Activated CD4-positive, alpha-beta T cell treated with anti-CD3 and anti-CD28 coated beads for 36 hours (primary cell): ENCODE measurements at regions not wholly inside any gene's neighbourhood (a gene's known extent, or its start where the extent isn't known, plus 50 kb on each side); places are given as distances from the start of the nearest gene placed in this dataset.

Experiments
- ATAC-seq: fragments of 200-7000 bp; cut with Tn5 transposase; one replicate; pipeline ENCODE4 v1.10.0; 2021; ENCODE audit warnings: mild to moderate bottlenecking, moderate library complexity
- CTCF ChIA-PET: fragments of 350-600 bp; sonication (Branson Sonifier 250); formaldehyde crosslinking; loops from one replicate; lab custom pipeline; 2021; ENCODE audit warnings: antibody characterized with exemption; lab: Charles Lee
- POLR2A ChIA-PET: fragments of 350-600 bp; sonication (Branson Sonifier 250); formaldehyde crosslinking; loops from one replicate; lab custom pipeline; 2021; ENCODE audit warnings: antibody characterized with exemption, inconsistent platforms; lab: Charles Lee
- DNase-seq: peaks from one replicate; pipeline ENCODE4 v3.0.0-alpha.2; 2020
- H3K27ac Mint-ChIP-seq: one replicate; pipeline ENCODE4 v1.8.0; 2021; ENCODE audit warnings: mixed read lengths
- H3K27me3 Mint-ChIP-seq: one replicate; pipeline ENCODE4 v1.8.0; 2021; ENCODE audit warnings: mixed read lengths
- H3K36me3 Mint-ChIP-seq: one replicate; pipeline ENCODE4 v1.8.0; 2021; ENCODE audit warnings: low read depth, mixed read lengths
- H3K4me1 Mint-ChIP-seq: one replicate; pipeline ENCODE4 v1.8.0; 2021; ENCODE audit warnings: mixed read lengths
- H3K4me3 Mint-ChIP-seq: one replicate; pipeline ENCODE4 v1.8.0; 2021; ENCODE audit warnings: mild to moderate bottlenecking, moderate library complexity, mixed read lengths
- H3K9me3 Mint-ChIP-seq: one replicate; pipeline ENCODE4 v1.8.0; 2021; ENCODE audit warnings: low read depth, mixed read lengths
- intact Hi-C, 2 experiments: fragments of 100-400 bp; cut with DNase I in 1 of 2; cut with micrococcal nuclease in 1 of 2; formaldehyde crosslinking; loops; one replicate each; pipeline versions ENCODE4 v1.14.2 to v1.15.1; 2022 to 2024; cut with DNase I, micrococcal nuclease

DNA sequence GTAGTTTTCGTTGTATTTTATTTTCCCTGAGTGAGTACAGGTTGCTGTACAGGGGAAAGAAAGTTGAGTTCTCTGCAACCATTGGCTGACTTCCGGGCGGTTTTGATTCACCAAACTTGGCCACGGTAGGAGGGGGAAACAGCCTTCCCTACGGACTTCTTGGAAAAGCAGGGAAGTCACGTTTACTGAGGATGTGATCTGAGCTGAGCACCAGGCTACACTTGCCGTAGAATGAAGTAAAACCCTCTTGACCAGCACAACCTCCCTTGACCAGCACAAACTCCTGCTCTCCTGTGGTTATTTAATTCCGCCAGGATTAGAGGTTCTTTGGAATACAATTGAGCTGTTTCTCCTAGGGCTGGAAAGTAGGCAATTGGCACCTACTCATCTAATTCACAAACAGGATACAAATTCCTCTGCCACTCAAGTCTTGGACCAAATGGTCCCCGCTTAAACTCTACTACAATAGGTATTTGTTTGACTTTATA, 242.0 kb upstream of the RBFOX1 start:
- intact Hi-C loops: no loop called here
- ATAC-seq (no peak), DNase-seq (no peak)
- no peaks in the 10 kb centered on the region for H3K36me3 Mint-ChIP-seq
- H3K9me3 Mint-ChIP-seq: peaks cover 5% of the 10 kb centered on the region
- no peak overlapping the region for H3K27ac Mint-ChIP-seq
- POLR2A ChIA-PET: no interaction called here
- CTCF ChIA-PET: no interaction called here
- no peaks in the 10 kb centered on the region for H3K4me1 Mint-ChIP-seq
- no peak overlapping the region for H3K4me3 Mint-ChIP-seq
- no peaks in the 10 kb centered on the region for H3K27me3 Mint-ChIP-seq

DNA sequence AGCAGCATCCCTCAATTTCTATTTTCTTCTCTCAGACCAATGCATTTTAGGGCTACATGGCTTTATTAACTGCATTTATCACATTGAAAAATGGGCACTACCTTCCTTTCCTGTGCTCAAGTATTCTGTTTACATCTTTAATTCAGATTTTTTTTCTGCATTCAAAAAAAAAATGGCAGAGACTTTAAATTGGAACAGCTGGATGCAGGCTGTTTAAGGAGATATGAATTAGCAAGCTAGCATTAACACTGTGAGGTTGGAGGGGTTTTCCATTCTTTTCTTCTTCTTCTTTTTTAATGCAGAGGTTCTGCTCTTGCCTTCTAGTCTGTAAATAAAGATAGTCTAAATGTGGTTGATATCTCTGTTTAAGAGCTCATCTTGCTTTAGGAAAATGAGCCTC, 242.9 kb upstream of the RBFOX1 start:
- peaks cover 5% of the 10 kb centered on the region for H3K9me3 Mint-ChIP-seq
- intact Hi-C loops: no loop called here
- no peak overlapping the region for H3K4me3 Mint-ChIP-seq
- POLR2A ChIA-PET: no interaction called here
- H3K27ac Mint-ChIP-seq: no peak overlapping the region
- DNase-seq (no peak), ATAC-seq (no peak)
- H3K27me3 Mint-ChIP-seq: no peaks in the 10 kb centered on the region
- no peaks in the 10 kb centered on the region for H3K36me3 Mint-ChIP-seq
- H3K4me1 Mint-ChIP-seq: no peaks in the 10 kb centered on the region
- CTCF ChIA-PET: no interaction called here

DNA sequence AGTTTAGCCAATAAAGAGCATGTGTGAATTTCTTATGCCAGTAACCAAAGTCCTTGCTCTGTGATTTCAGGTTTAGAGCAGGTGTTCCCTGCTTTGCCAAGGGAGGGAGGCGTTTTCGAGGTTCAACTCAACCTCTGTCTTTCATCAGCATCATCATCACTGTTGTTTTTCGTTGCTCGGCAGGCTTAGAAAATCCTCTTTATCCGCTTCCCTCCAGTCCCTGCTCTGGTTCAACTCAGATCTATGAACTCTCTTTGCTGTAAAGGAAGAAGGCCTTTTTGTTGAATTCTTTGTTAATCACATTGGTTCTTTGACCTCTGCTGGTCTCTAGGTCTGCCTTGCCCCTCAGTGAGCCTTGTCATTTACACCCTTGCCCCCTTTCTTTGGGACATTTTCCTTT, 243.9 kb upstream of the RBFOX1 start:
- intact Hi-C loops: no loop called here
- POLR2A ChIA-PET: no interaction called here
- H3K4me1 Mint-ChIP-seq: no peaks in the 10 kb centered on the region

GRCh38 chr16:7086822-7087616, 245.6 kb upstream of the RBFOX1 start:
- no peaks in the 10 kb centered on the region for H3K27me3 Mint-ChIP-seq
- ATAC-seq: no peak
- H3K4me1 Mint-ChIP-seq: no peaks in the 10 kb centered on the region
- intact Hi-C loops: no loop called here
- no peak overlapping the region for H3K27ac Mint-ChIP-seq
- POLR2A ChIA-PET: no interaction called here
- CTCF ChIA-PET: interaction anchor here (0.6 kb wide), 1 partner anchor 471 kb away, joined by 3 read pairs; no protein-coding TSS in a partner anchor
- H3K36me3 Mint-ChIP-seq: no peaks in the 10 kb centered on the region
- no peak overlapping the region for H3K4me3 Mint-ChIP-seq
- peak; percentile 13 for DNase-seq
- H3K9me3 Mint-ChIP-seq: peaks cover 3% of the 10 kb centered on the region

More for the DNA sequence above, 243.9 kb upstream of the RBFOX1 start:
- CTCF ChIA-PET: no interaction called here
- Mint-ChIP-seq H3K27ac (no peak overlapping the region), H3K9me3 (peaks cover 5% of the 10 kb centered on the region), H3K27me3 (no peaks in the 10 kb centered on the region), H3K4me3 (no peak overlapping the region), H3K36me3 (no peaks in the 10 kb centered on the region)
- ATAC-seq (no peak), DNase-seq (no peak)

DNA sequence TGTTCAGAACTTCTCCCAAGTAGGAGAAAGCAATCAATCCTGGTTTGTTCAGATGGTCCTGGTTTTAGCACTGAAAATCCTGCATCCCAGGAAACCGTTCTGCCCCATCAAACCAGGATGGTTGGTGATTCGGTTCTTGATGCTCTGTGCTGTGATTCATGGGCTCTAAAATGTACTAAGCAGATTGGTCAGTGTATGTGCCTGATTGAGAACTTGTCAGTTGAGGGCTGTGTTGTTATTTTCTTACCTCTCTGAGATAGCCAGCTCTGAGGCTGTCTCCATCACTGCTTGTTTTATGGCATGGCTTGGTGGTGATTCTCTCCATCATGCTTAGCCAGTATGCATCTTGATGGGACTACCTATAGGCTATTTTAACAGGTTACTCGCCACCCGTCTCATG, 246.9 kb upstream of the RBFOX1 start:
- ChIA-PET CTCF (no interaction called here), POLR2A (no interaction called here)
- Mint-ChIP-seq H3K9me3 (peaks cover 3% of the 10 kb centered on the region), H3K27ac (no peak overlapping the region), H3K4me3 (no peak overlapping the region), H3K36me3 (no peaks in the 10 kb centered on the region), H3K27me3 (no peaks in the 10 kb centered on the region), H3K4me1 (no peaks in the 10 kb centered on the region)
- DNase-seq (no peak), ATAC-seq (no peak)
- intact Hi-C loops: no loop called here

DNA sequence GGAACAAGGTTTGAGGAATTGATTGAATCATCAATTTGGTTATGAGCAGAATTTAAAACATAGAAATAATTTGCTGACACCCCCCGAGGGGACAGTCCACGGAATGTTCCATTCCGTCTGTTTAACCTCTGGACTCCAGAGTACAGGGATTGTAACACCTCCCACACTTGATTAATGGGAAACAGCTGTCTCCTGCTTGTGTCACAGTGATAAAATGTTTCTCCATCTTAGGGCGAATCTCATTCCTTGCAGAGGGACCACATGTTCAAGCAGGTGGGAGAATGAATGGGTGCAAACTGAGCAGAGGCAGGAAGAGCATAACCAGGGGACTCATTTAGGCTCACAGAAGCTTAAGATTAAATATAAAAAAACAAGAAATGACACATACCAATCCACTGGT, 249.5 kb upstream of the RBFOX1 start:
- ATAC-seq (no peak), DNase-seq (no peak)
- H3K27ac Mint-ChIP-seq: no peak overlapping the region
- POLR2A ChIA-PET: no interaction called here
- intact Hi-C loops: no loop called here
- H3K4me1 Mint-ChIP-seq: no peaks in the 10 kb centered on the region
- H3K4me3 Mint-ChIP-seq: no peak overlapping the region
- CTCF ChIA-PET: no interaction called here
- H3K36me3 Mint-ChIP-seq: no peaks in the 10 kb centered on the region
- H3K27me3 Mint-ChIP-seq: no peaks in the 10 kb centered on the region
- H3K9me3 Mint-ChIP-seq: peaks cover 9% of the 10 kb centered on the region

- no peak for ATAC-seq
- no peaks in the 10 kb centered on the region for H3K36me3 Mint-ChIP-seq
- H3K27me3 Mint-ChIP-seq: no peaks in the 10 kb centered on the region
- ChIA-PET CTCF (interaction anchor here (0.8 kb wide), 1 partner anchor 849 kb away, joined by 5 read pairs; no protein-coding TSS in a partner anchor), POLR2A (no interaction called here)
- intact Hi-C loops: no loop called here
- H3K4me1 Mint-ChIP-seq: no peaks in the 10 kb centered on the region
- H3K27ac Mint-ChIP-seq: no peak overlapping the region
- DNase-seq: no peak
- peaks cover 13% of the 10 kb centered on the region for H3K9me3 Mint-ChIP-seq
- H3K4me3 Mint-ChIP-seq: no peak overlapping the region
Observed at GRCh38 chr16:7077636-7078035, 255.0 kb upstream of the RBFOX1 start.

GRCh38 chr16:7074715-7075114, 257.9 kb upstream of the RBFOX1 start:
- POLR2A ChIA-PET: no interaction called here
- H3K9me3 Mint-ChIP-seq: peaks cover 15% of the 10 kb centered on the region
- no peaks in the 10 kb centered on the region for H3K4me1 Mint-ChIP-seq
- intact Hi-C loops: no loop called here
- no peak overlapping the region for H3K27ac Mint-ChIP-seq
- DNase-seq (no peak), ATAC-seq (no peak)
- H3K36me3 Mint-ChIP-seq: no peaks in the 10 kb centered on the region
- CTCF ChIA-PET: no interaction called here
- no peaks in the 10 kb centered on the region for H3K27me3 Mint-ChIP-seq
- no peak overlapping the region for H3K4me3 Mint-ChIP-seq

GRCh38 chr16:7057458-7057857, 275.2 kb upstream of the RBFOX1 start:
- no peaks in the 10 kb centered on the region for H3K4me1 Mint-ChIP-seq
- no peak for ATAC-seq

DNA sequence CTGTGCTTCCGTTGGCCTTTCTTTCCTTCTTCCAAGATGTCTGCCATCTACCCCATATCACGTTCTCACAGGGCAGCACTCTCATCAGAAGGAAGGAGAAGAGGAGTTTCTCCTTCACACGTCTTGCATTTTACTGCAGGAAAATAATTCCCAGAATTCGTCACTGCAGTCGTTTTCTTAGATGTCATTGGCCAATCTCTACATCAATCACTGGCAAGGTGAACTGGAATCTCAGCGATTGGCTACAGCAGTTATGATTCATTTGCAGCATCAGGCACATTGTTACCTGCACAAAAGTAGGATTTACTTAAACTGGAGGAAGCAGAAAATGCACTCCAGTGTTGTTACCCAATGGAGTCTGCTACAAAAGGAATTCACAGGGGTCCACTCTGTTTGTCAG, 277.2 kb upstream of the RBFOX1 start:
- ChIA-PET POLR2A (no interaction called here), CTCF (no interaction called here)
- no peaks in the 10 kb centered on the region for H3K36me3 Mint-ChIP-seq
- H3K27ac Mint-ChIP-seq: no peak overlapping the region
- H3K4me1 Mint-ChIP-seq: no peaks in the 10 kb centered on the region
- ATAC-seq: no peak
- no peak for DNase-seq
- H3K4me3 Mint-ChIP-seq: no peak overlapping the region
- intact Hi-C loops: no loop called here
- no peaks in the 10 kb centered on the region for H3K27me3 Mint-ChIP-seq
- H3K9me3 Mint-ChIP-seq: peaks cover 5% of the 10 kb centered on the region

More at GRCh38 chr16:7057458-7057857, 275.2 kb upstream of the RBFOX1 start:
- H3K36me3 Mint-ChIP-seq: no peaks in the 10 kb centered on the region
- POLR2A ChIA-PET: no interaction called here
- H3K27ac Mint-ChIP-seq: no peak overlapping the region
- no peaks in the 10 kb centered on the region for H3K27me3 Mint-ChIP-seq
- no peak for DNase-seq
- no peak overlapping the region for H3K4me3 Mint-ChIP-seq
- intact Hi-C loops: no loop called here
- peaks cover 8% of the 10 kb centered on the region for H3K9me3 Mint-ChIP-seq
- CTCF ChIA-PET: no interaction called here

DNA sequence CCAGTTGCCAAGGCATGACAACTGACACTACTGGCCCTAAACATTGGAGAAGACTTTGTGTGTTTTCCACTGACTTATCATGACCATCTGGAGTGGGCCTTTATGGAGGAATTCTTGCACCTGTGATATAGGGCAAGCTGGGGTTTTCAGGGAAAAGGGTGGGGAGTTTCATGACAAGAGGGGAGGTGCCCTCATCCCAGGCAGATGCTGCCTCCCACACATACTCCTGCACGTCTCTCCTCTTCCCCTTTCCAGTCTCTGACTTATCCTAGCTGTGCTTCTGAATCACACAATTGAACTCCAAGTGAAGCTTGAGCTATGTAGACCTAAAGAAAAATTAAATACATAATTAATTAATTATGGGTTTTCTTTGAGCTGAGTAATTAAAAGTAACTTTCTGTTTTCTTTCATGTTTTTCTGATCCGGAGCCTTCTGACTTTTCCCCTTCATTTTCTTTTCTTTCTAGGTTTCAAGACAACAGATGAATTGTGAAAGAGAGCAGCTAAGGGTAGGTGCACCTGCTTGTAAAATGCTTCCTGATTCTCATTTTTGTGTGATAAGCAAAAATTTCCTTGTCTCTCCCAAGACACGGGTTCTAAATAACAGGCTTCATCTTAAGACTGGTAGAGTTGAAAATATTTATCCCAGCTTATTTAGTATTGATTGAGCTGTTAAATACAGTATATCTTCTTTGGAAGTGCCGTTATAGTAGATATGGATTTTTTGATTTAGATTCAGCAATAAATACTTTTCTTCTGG, 280.9 kb upstream of the RBFOX1 start:
- ATAC-seq (no peak), DNase-seq (no peak)
- no peak overlapping the region for H3K27ac Mint-ChIP-seq
- POLR2A ChIA-PET: no interaction called here
- H3K36me3 Mint-ChIP-seq: no peaks in the 10 kb centered on the region
- CTCF ChIA-PET: no interaction called here
- peaks cover 17% of the 10 kb centered on the region for H3K9me3 Mint-ChIP-seq
- H3K4me3 Mint-ChIP-seq: no peak overlapping the region
- intact Hi-C loops: no loop called here
- H3K4me1 Mint-ChIP-seq: no peaks in the 10 kb centered on the region
- no peaks in the 10 kb centered on the region for H3K27me3 Mint-ChIP-seq

GRCh38 chr16:7044331-7044730, 288.3 kb upstream of the RBFOX1 start:
- Mint-ChIP-seq H3K4me3 (no peak overlapping the region), H3K27ac (no peak overlapping the region), H3K4me1 (no peaks in the 10 kb centered on the region), H3K9me3 (peaks cover 25% of the 10 kb centered on the region), H3K27me3 (no peaks in the 10 kb centered on the region), H3K36me3 (no peaks in the 10 kb centered on the region)
- ATAC-seq (no peak), DNase-seq (no peak)
- ChIA-PET CTCF (no interaction called here), POLR2A (no interaction called here)
- intact Hi-C loops: no loop called here
